T-helper 2 cell treated with Interferon-gamma antibody and Interleukin-4, amounts not matched to agents 5 μg/mL and 100 μg/mL, for 36 hours (primary cell): ENCODE measurements at regions not wholly inside any gene's neighbourhood (a gene's known extent, or its start where the extent isn't known, plus 50 kb on each side); places are given as distances from the start of the nearest gene placed in this dataset.
"Not testable (repeated sequence)": the region's sequence is repeated elsewhere in the genome, so short reads cannot be mapped to it uniquely, and the experiment has no call there.

Experiments used
- DNase-seq: peaks from one replicate; pipeline ENCODE4 v3.0.0; 2021; ENCODE audit warnings: low spot score
- H3K27ac Mint-ChIP-seq: one replicate; pipeline ENCODE4 v1.8.0; 2021; ENCODE audit warnings: mild to moderate bottlenecking, mixed read lengths
- H3K27me3 Mint-ChIP-seq: one replicate; pipeline ENCODE4 v1.8.0; 2021; ENCODE audit warnings: low read depth, mixed read lengths
- H3K36me3 Mint-ChIP-seq: one replicate; pipeline ENCODE4 v1.8.0; 2021; ENCODE audit warnings: low read depth, mixed read lengths
- H3K4me1 Mint-ChIP-seq: one replicate; pipeline ENCODE4 v1.8.0; 2021; ENCODE audit warnings: low read depth, mixed read lengths
- H3K4me3 Mint-ChIP-seq: one replicate; pipeline ENCODE4 v1.8.0; 2022; ENCODE audit warnings: mild to moderate bottlenecking, moderate library complexity, mixed read lengths
- H3K9me3 Mint-ChIP-seq: one replicate; pipeline ENCODE4 v1.8.0; 2021; ENCODE audit warnings: mixed read lengths

DNA sequence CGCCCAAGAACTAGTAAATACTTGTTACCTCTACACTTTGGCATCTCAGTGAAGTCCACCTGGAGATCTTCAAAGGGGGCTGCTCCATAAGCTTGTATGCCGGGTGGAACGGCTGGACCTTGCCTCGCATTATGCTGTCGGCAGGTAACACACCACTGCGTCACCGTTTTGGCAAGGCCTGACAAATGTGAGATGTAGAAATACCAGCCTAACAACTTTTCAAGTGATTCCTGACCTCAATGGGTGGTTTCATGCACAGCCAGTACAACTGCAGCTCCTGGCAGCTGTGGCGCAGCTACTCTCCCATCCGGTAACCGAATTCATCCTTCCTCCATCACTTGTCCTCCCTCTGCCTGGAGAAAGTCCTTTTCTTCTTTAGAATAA lies 127.7 kb upstream of the CCZ1B start:
- H3K4me3 Mint-ChIP-seq, H3K4me1 Mint-ChIP-seq, H3K36me3 Mint-ChIP-seq, H3K9me3 Mint-ChIP-seq, H3K27ac Mint-ChIP-seq, H3K27me3 Mint-ChIP-seq, DNase-seq: not testable (repeated sequence)

DNA sequence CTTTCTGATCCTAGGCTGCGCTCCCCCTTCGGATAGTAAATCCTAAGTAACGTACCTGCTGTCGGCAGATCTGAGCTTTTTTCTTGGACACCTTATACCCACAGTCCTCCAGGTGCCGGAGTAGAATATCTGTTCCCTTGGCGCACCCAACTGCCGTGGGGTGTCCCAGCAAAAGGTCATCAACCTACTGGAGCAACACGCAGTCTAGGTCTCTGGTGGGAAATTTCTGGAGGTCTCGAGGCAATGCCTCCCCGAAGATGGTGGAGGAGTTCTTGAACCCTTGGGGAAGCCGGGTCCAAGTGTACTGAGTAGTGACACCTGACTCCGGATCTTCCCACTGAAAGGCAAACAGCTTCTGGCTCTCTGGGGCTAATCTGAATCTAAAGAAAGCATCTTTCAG lies 129.3 kb upstream of the CCZ1B start:
- DNase-seq, H3K27me3 Mint-ChIP-seq, H3K4me3 Mint-ChIP-seq, H3K36me3 Mint-ChIP-seq, H3K27ac Mint-ChIP-seq, H3K4me1 Mint-ChIP-seq, H3K9me3 Mint-ChIP-seq: not testable (repeated sequence)

DNA sequence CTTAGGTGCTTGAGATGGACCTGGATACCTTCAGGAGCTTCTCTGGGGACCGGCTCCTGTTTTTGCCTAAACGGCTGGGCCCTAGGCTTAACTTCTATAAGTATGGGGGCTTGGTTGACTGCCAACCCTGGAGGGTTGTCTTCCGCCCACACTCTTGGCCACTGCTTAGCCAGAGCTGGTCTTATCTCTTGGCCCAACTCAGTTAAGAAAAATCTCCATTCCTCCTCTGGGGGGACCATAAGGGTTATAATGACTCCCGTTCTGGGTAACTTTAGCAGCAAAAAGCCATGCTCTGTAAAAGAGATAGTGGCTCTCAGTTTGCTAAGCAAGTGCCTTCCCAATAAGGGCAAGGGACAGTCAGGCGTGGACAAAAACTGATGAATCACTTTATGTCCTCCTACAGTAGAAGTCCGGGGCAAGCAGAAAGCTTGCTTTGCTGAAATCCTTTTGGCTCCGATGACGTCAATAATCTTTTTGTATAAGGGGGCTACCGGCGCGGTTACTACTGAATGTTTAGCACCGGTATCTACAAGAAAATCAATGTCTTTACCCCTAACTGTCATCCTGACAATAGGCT lies 130.0 kb upstream of the CCZ1B start:
- H3K4me3 Mint-ChIP-seq, H3K4me1 Mint-ChIP-seq, H3K36me3 Mint-ChIP-seq, H3K27ac Mint-ChIP-seq, H3K27me3 Mint-ChIP-seq, DNase-seq, H3K9me3 Mint-ChIP-seq: not testable (repeated sequence)

DNA sequence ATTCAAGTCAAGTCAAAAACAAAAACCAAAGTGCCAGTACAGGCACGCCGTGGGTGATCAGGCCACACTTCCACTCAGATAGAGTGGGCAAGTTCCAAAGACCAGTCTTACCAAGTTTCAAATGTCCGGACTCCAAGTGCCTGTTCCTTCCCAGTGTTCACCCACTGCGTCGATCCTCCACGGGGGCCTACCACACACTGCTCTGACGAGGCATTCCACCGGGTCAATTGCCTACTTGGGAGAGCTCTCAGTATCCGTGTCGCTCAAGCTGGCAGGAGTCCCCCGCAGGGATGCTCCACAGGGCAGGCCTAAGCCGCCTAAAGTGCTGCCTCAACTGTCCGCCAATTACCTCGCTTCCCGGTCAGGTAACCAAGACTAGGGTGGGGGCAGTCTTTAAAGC lies 132.3 kb upstream of the CCZ1B start:
- not testable (repeated sequence) for DNase-seq, H3K36me3 Mint-ChIP-seq, H3K4me3 Mint-ChIP-seq, H3K9me3 Mint-ChIP-seq, H3K4me1 Mint-ChIP-seq, H3K27ac Mint-ChIP-seq, H3K27me3 Mint-ChIP-seq

DNA sequence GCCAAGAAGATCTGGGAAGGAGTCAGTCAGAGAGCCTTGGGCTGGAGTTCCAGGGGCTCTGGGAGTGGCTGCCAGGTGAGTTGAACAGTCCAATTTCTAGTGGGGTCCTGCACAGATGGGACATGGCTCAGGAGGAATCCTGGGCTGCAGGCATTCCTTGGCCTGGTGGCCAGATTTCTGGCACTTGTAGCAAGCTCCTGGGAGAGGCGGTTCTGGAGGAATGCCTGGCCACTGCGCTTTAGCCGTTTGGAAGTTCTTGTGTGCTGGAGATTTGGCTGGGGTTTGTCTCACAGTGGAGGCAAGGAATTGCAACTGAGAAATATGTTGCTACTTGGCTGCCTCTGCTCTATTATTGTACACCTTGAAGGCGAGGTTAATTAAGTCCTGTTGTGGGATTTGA lies 133.9 kb upstream of the CCZ1B start:
- not testable (repeated sequence) for H3K27ac Mint-ChIP-seq, H3K9me3 Mint-ChIP-seq, DNase-seq, H3K27me3 Mint-ChIP-seq, H3K4me3 Mint-ChIP-seq, H3K4me1 Mint-ChIP-seq, H3K36me3 Mint-ChIP-seq

DNA sequence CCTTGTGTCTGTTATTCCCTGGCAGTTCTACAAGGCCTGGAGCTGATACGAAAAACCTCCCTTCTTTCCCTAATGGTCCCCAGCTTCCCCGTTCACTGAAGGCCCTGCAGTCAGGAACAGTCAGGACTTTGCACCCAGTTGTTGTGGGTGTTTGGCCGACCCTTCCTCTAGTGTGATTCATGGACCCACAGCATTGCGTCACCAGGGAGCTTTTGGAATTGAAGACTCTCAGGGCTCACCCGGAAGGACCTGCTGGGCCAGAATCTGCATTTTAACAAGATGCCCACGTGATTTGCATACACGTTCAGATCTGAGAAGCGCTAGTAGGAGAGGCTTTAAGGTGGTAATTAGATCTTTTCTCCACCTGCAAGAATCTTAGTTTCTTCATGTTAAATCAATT lies 136.8 kb upstream of the CCZ1B start:
- not testable (repeated sequence) for H3K27ac Mint-ChIP-seq, H3K4me3 Mint-ChIP-seq

DNA sequence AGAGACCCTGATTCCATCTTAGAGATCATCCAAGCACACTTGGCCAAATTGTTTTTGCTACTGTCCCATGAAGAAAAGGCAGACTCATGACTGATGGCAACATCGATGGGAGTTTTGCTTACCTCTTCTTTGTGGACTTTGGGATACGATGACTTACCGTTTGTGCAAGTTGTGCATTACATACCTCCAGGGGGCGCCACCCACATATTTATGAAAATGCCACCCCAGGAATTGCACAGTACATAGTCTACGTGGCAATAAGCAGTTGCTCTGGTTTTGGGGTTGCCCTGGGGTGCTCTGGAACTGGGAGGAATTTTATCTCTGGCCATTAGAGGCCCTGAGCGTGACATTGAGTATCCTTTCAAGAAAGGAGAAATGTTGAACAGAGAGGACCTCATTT lies 139.0 kb upstream of the CCZ1B start:
- H3K4me1 Mint-ChIP-seq, H3K9me3 Mint-ChIP-seq, H3K36me3 Mint-ChIP-seq, H3K27me3 Mint-ChIP-seq, H3K4me3 Mint-ChIP-seq, H3K27ac Mint-ChIP-seq: not testable (repeated sequence)
- DNase-seq: peak; percentile 18

More for the DNA sequence above, 136.8 kb upstream of the CCZ1B start:
- H3K9me3 Mint-ChIP-seq, H3K27me3 Mint-ChIP-seq, H3K36me3 Mint-ChIP-seq, H3K4me1 Mint-ChIP-seq, DNase-seq: not testable (repeated sequence)

DNA sequence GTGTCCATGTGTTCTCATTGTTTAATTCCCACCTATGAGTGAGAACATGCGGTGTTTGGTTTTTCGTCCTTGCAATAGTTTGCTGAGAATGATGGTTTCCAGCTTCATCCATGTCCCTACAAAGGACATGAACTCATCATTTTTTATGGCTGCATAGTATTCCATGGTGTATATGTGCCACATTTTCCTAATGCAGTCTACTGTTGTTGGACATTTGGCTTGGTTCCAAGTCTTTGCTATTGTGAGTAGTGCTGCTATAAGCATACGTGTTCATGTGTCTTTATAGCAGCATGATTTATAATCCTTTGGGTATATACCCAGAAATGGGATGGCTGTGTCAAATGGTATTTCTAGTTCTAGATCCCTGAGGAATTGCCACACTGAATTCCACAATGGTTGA lies 144.1 kb upstream of the CCZ1B start:
- H3K4me1 Mint-ChIP-seq, H3K27ac Mint-ChIP-seq: not testable (repeated sequence)

DNA sequence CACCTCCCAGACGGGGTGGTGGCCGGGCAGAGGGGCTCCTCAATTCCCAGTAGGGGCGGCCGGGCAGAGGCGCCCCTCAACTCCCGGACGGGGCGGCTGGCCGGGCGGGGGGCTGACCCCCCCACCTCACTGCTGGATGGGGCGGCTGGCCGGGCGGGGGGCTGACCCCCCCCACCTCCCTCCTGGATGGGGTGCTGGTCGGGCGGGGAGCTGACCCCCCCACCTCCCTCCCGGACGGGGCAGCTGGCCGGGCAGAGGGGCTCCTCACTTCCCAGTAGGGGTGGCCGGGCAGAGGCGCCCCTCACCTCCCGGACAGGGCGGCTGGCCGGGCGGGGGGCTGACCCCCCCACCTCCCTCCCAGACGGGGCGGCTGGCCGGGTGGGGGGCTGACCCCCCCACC lies 148.8 kb upstream of the CCZ1B start:
- H3K4me3 Mint-ChIP-seq, DNase-seq, H3K4me1 Mint-ChIP-seq, H3K27ac Mint-ChIP-seq, H3K36me3 Mint-ChIP-seq, H3K27me3 Mint-ChIP-seq, H3K9me3 Mint-ChIP-seq: not testable (repeated sequence)

More for the DNA sequence above, 144.1 kb upstream of the CCZ1B start:
- H3K4me3 Mint-ChIP-seq, H3K9me3 Mint-ChIP-seq, H3K27me3 Mint-ChIP-seq, H3K36me3 Mint-ChIP-seq, DNase-seq: not testable (repeated sequence)

DNA sequence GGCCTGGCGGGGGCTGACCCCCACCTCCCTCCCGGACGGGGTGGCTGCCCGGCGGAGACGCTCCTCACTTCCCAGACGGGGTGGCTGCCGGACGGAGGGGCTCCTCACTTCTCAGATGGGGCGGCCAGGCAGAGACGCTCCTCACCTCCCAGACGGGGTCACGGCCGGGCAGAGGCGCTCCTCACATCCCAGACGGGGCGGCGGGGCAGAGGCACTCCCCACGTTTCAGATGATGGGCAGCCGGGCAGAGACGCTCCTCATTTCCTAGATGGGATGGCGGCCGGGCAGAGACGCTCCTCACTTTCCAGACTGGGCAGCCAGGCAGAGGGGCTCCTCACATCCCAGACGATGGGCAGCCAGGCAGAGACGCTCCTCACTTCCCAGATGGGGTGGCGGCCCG lies 149.3 kb upstream of the CCZ1B start:
- H3K36me3 Mint-ChIP-seq, H3K9me3 Mint-ChIP-seq, H3K4me3 Mint-ChIP-seq, DNase-seq, H3K27me3 Mint-ChIP-seq, H3K27ac Mint-ChIP-seq, H3K4me1 Mint-ChIP-seq: not testable (repeated sequence)

DNA sequence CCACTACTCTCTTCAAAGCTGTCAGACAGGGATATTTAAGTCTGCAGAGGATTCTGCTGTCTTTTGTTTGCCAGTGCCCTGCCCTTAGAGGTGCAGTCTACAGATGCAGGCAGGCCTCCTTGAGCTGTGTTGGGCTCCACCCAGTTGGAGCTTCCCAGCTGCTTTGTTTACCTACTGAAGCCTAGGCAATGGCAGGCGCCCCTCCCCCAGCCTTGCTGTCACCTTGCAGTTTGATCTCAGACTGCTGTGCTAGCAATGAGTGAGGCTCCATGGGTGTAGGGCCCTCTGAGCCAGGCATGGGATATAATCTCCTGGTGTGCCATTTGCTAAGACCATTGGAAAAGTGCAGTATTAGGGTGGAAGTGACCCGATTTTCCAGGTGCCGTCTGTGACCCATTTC lies 151.3 kb upstream of the CCZ1B start:
- H3K4me3 Mint-ChIP-seq, H3K9me3 Mint-ChIP-seq, H3K36me3 Mint-ChIP-seq, DNase-seq, H3K27ac Mint-ChIP-seq, H3K27me3 Mint-ChIP-seq, H3K4me1 Mint-ChIP-seq: not testable (repeated sequence)

DNA sequence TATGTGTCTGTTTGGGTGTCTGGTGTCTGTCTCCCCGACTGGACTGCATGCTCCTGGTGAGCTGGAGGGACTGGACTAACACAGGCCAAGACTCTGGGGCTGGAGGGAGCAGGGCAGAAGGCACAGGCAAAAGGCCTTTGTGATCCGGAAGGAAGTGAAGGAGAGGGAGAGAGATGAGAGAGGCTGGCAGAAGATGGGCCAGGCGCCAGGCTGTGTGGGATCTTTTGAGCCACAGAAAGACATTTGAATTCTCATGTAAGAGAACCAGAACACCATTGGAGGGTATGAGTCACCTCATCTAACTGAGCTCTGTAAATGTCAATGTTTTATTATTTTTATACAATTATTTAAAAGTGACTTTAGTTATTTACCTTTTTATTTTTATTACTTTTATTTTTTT lies 152.3 kb upstream of the CCZ1B start:
- not testable (repeated sequence) for H3K27me3 Mint-ChIP-seq, H3K9me3 Mint-ChIP-seq, H3K4me1 Mint-ChIP-seq, H3K4me3 Mint-ChIP-seq, H3K27ac Mint-ChIP-seq, H3K36me3 Mint-ChIP-seq, DNase-seq

DNA sequence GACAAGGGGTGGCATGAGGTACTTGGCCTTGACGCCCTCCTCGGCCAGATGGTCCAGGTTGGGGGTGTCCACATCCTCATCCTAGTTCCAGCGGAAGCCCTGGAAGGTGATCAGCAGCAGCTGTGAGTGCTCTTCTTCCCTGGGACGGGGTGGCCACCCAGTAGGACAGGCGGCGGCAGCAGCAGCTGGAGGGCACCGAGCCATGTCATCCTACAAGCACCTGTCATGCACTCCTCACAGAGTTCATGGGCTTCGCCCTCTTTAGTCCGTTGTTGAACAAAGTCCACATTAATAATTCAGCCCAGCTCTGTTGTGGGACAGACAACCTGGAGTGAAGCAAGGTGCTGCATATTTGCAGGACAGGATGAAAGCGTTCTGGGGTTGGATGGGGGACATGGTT lies 153.4 kb upstream of the CCZ1B start:
- H3K36me3 Mint-ChIP-seq, H3K27ac Mint-ChIP-seq, H3K4me3 Mint-ChIP-seq, H3K4me1 Mint-ChIP-seq, H3K9me3 Mint-ChIP-seq, DNase-seq, H3K27me3 Mint-ChIP-seq: not testable (repeated sequence)

DNA sequence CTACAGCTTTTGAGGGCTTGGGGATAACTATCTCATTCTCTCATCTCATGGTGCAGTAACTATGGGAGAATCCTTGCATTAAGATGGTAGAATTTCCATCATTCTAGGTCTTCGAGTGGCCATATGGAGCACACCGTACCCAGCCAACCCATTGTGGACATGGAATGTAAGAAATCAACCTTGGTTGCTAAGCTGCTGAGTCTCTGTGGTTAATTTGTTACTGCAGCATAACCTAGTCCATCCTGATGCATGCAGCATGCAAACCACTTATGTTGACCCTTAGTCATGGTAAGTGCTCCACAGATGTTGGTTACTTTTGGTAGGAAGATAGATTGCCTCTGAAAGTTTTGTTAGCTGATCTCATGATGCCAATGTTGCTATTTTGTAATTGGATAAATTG lies 156.3 kb upstream of the CCZ1B start:
- not testable (repeated sequence) for H3K4me1 Mint-ChIP-seq, DNase-seq, H3K27ac Mint-ChIP-seq, H3K4me3 Mint-ChIP-seq, H3K36me3 Mint-ChIP-seq, H3K9me3 Mint-ChIP-seq, H3K27me3 Mint-ChIP-seq

DNA sequence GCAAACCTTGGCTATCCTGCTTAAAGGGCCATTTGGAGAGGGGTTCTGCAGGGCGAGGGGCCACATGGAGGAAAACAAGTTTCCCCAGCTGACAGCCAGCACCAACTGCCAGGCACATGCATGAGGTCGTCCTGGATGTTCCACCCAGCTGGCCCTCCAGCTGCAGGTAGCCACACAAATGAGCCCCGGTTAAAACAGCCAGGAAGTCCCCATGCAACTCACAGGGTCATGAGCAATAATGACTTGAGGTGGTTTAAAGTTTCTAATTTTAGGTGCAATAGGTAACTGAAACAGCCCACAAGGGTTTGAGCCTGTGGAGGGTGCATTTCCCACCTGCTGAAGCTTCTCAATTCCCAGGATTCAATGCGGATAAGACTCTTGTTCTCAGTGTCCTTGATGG lies 160.8 kb upstream of the CCZ1B start:
- not testable (repeated sequence) for H3K4me3 Mint-ChIP-seq, DNase-seq, H3K36me3 Mint-ChIP-seq, H3K9me3 Mint-ChIP-seq, H3K27ac Mint-ChIP-seq, H3K27me3 Mint-ChIP-seq
- peaks cover 14% of the 10 kb centered on the region for H3K4me1 Mint-ChIP-seq

DNA sequence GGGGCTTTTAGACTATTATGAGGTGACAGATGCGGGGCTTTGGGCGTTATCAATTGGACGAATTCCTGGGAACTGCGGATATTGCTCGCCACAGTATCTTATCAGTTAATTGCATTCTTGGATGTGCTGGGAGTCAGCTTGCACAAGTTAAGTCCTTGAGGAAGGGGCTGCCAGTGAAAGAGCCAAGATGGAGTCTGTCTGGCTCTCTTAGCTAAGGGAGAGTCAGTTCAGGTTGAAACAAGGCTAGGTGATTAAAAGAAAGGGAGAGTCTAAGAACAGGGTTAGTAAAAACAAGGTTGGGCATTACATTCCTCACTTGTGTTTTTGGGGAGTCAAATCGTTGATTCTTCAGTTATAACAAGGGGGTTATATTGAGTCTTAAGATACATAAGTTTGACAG lies 162.5 kb upstream of the CCZ1B start:
- H3K4me1 Mint-ChIP-seq: peaks cover 14% of the 10 kb centered on the region
- not testable (repeated sequence) for H3K27me3 Mint-ChIP-seq, DNase-seq, H3K36me3 Mint-ChIP-seq, H3K27ac Mint-ChIP-seq, H3K4me3 Mint-ChIP-seq, H3K9me3 Mint-ChIP-seq
